ENCODE measurements at regions not wholly inside any gene's neighbourhood (a gene's known extent, or its start where the extent isn't known, plus 50 kb on each side); places are given as distances from the start of the nearest gene placed in this dataset.

DNA sequence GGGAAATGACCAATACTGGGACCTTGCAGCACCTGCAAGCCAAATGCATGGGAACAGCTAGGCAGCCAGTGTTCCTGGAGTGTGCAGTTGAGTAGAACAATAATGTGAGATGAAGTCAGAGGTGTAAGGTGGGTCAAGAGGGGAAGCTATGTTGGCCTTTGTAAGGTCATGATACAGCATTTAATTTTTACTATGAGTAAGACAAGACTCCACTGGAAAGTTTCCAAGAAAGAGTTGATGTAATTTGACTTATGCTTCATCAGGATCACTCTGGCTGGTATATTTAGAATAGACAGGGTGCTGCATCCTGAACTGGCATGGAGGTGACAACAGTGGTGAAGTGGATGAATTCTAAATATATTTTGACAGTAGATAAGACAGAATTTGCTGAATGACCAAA, 744.8 kb downstream of the KCTD16 start:
- TF ChIP-seq CTCF (IDR thresholded peaks at IDR 0.05) (no peak), POLR2A (IDR thresholded peaks at IDR 0.05) (no peak)
